HG02943 (cell line): ENCODE measurements at regions not wholly inside any gene's neighbourhood (a gene's known extent, or its start where the extent isn't known, plus 50 kb on each side); places are given as distances from the start of the nearest gene placed in this dataset.
"Not testable (repeated sequence)": the region's sequence is repeated elsewhere in the genome, so short reads cannot be mapped to it uniquely, and the experiment has no call there.

Source experiments
- ATAC-seq: cut with Tn5 transposase; IDR thresholded peaks from one replicate; pipeline ENCODE4 v1.9.1; 2021; ENCODE audit warnings: mild to moderate bottlenecking, low read depth, moderate library complexity; ENCODE audit not compliant: unreplicated experiment

- ATAC-seq, result no peak
Measured at GRCh38 chr3:188021502-188022040, 132.4 kb upstream of the LPP start.

- ATAC-seq, result not testable (repeated sequence)
Measured at GRCh38 chr3:188022902-188023301, 131.1 kb upstream of the LPP start.

- no peak for ATAC-seq
Measured at GRCh38 chr3:188025555-188025954, 128.4 kb upstream of the LPP start.

- no peak for ATAC-seq
Measured at GRCh38 chr3:188026191-188026968, 127.6 kb upstream of the LPP start.

DNA sequence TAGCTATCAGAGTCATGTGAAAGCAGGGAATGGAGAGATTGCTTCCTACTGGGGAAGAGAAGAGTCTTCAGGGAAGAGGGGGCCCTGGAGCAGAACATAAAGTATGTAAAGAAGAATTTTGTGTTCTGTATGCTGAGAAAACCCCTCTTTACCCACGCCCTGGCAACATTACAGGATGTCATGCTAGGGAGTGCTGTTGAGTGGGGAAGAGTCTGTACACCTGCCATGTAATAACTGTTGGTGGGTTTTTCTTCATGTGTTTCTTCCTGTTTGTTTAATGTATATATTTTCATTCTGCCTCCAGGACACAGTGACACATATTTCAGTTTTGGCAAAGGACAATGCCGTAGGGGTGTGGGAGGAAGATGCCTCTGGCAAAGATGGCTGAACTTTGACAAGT lies 122.8 kb upstream of the LPP start:
- no peak for ATAC-seq

DNA sequence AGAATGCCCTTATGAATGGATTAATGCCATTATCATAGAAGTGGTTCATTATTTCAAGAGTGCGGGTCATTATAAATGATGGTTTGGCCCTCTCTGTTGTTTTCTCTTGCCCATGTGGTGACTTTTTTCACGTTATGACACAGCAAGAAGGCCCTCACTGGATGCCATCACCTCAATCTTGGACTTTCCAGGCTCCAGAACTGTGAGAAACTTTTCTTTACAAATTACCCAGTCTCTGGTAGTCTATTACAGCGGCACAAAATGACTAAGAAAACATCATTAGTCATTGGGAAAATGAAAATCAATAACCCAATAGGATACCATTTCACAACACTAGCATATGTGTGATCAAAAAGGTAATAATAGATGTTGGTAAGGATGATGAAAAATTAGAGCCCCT lies 119.0 kb upstream of the LPP start:
- ATAC-seq, result no peak

DNA sequence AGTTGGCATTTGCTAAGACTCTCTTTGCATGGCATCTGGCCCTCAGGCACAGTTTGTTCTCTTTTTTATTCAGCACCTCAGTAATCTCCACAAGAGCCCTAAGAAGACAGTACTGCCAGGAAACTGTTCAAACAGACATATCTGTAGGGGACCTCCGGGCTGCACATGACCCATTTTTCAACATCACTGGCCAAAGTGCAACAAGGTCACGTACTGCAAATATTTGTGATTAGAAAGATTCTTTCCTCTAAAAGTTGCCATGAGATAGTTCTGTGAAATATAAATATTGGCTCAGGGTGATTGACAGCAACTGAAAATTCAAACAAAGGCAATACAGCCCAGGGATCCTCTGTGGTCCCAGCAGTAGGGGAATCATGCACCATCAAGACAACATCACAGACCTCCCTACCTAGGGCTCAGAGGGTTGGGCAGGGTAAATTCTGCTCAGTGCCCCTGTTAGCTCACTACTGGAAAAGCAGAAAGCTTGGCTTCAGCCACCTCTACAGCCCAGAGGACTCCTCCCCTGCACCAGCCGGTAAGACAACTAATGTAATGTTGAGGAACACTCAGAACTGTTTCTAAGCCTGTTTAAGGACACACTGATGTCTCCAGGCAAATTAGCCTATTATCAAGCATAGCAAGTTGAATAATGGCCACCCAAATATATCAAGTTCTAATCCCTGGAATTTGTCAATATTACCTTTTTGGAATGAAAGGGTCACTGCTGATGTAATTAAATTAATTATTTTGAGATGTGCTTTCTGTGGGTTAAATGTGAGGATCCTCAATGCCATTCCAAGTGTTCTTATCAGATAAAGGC lies 117.4 kb upstream of the LPP start:
- no peak for ATAC-seq

GRCh38 chr3:188037195-188037718 lies 116.7 kb upstream of the LPP start:
- no peak for ATAC-seq

DNA sequence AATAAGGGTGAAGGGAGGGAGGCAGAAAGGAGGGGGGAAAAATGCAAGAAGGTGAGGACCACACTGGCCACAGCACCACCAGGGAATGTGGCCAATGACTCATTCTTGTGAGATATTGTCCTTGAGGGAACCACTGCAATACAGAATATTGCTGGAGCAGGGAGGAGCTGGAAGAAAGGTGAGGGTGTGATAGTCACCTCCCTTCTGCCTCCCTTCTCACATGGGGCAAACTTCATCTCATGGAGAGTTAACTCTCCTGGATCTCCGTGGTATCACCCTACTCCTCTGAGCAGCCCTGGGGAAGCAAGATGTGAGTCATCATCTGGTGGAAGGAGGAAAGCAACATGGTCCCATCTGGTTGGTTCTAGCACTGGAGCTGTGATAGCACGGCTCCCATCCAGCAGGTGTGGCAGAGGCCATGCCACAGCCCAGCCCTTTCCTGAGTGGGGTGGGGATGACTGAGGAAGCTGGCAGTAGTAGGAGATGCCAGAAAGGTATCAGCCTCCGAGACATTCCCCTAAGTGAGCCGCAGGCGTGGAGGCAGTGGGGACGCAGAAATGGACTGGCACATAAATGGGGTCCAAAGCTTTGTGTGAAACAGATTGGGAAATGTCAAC lies 115.9 kb upstream of the LPP start:
- ATAC-seq, result no peak

GRCh38 chr3:188041193-188041592 lies 112.8 kb upstream of the LPP start:
- no peak for ATAC-seq

- ATAC-seq, result no peak
Measured at GRCh38 chr3:188041895-188042294, 112.1 kb upstream of the LPP start.

DNA sequence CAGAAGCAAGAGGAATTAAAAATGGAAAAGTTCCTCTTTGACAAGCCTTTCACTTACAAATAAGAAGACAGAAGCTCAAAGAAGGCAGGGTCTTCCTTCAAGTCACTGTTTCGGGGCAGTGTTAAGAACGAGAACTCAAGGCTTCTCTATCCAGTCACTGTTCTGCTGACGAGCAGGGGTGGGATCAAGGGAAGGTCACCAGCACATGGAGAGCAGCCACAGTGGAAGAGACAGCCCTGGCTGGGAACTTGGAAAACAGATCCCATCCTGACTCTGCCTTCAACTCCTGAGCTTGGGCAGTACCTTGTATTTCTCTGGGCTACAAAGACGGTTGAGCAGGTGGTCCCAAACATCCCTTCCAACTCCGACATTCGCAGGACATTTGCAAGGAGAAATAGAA lies 111.5 kb upstream of the LPP start:
- no peak for ATAC-seq

- ATAC-seq, result no peak
Measured at GRCh38 chr3:188043891-188044290, 110.1 kb upstream of the LPP start.

DNA sequence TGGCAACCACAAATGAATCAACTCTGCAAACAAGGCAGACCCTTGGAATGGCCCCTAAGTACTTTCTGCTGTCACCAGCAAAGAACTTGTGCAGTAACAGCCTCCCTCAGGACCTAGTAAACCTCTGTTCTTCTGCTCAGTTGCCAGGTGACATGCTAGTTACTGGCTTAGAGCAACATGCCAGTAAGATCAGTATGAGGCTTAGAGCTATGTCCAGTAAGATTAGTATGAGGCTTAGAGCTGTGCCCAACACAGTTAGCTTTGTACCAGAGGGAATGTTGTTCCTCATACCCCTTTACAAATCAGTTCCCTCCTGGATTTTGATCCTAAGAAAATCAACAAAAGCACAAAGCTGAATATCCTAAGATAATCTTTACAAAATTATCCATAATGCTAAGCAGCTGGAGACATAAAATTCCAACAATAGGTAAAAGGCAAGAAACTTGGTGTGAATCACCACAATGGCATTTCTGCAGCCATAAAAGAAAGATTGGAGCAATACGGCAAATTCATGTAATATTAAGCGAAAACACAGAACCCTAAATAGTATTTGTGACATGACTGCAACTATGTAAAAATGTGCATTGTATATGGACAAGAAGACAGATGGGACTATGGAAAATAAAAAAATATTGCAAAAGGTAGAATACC lies 107.3 kb upstream of the LPP start:
- no peak for ATAC-seq

- ATAC-seq, result no peak
Measured at GRCh38 chr3:188047536-188047935, 106.4 kb upstream of the LPP start.

DNA sequence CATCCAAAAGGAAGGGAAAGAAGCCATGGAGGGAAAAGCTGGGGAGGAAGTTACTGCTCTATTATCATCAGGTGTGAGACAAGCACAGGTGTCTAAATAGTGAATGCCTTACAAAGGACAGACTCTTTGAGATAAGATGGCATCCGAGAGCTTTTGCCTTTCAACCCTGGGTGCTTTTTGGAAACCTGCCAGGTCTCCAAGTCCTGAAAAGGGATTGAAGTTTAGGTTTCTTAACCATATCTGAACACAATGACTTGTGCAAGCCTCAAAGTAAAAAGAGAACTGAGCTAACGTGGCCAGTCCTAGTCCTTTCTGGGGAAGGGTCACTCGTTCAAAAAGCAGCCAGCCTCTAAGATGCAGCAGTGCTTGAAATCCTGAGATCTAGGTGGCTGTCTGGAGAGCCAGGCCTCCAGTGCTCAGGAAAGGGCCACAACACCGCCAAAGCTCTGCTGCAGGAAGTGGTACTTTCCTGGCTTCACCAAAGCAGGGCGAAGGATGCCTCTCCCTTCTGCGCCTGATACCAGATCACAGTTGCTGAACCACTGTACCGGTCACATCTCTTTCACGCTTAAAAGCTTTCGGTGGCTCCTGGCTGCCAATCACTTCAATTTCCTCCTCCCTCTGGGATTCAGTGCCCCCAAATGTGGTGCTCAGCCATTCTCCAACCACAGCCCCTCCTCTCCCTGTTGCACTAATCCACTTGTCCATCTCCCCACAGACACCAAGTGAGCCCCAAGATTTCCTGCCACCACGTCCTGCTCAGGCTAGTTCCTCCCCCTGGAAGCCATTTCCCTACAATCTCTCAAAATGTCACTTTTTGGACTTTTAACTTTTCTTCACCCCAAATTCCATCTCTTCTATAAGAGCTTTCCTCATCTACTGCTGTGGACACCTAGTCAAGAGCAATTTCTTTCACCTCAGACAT lies 104.1 kb upstream of the LPP start:
- ATAC-seq, result no peak

GRCh38 chr3:188051801-188052168 lies 102.2 kb upstream of the LPP start:
- no peak for ATAC-seq

GRCh38 chr3:188052169-188053035 lies 101.6 kb upstream of the LPP start:
- ATAC-seq, result no peak

- ATAC-seq, result no peak
Measured at GRCh38 chr3:188053036-188053340, 101.0 kb upstream of the LPP start.
